ENCODE measurements at regions not wholly inside any gene's neighbourhood (a gene's known extent, or its start where the extent isn't known, plus 50 kb on each side); places are given as distances from the start of the nearest gene placed in this dataset.

DNA sequence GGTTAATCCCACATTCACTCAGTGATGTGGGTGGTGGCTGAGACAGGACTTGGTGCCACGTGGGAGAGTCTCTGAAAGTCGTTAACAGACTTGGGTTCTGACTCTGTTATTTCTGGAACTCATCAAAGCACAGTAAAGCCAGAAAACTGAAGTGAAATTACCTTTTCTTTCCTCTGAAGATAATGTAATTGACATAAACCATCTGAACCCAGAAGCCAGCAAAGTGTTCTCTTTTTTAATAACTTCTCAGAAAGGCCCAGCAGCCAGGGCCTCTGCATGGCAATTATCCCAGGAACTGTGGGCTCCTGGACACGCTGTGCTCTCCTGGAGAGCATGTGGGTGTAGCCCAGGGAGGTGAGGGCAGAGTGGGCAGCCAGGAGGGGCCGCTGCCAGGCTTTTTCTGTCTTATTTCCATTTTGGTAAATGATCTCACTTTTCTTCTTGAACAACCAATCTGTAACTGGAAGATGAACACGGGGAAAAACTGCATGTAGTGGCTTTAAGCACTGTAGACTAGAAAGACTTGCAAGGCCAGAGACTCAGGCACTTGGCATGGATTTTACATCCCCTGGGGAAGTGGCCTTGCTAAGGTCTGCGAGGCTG lies 444.1 kb upstream of the TMEM132C start (continued):
- TF ChIP-seq, protein P1, sequence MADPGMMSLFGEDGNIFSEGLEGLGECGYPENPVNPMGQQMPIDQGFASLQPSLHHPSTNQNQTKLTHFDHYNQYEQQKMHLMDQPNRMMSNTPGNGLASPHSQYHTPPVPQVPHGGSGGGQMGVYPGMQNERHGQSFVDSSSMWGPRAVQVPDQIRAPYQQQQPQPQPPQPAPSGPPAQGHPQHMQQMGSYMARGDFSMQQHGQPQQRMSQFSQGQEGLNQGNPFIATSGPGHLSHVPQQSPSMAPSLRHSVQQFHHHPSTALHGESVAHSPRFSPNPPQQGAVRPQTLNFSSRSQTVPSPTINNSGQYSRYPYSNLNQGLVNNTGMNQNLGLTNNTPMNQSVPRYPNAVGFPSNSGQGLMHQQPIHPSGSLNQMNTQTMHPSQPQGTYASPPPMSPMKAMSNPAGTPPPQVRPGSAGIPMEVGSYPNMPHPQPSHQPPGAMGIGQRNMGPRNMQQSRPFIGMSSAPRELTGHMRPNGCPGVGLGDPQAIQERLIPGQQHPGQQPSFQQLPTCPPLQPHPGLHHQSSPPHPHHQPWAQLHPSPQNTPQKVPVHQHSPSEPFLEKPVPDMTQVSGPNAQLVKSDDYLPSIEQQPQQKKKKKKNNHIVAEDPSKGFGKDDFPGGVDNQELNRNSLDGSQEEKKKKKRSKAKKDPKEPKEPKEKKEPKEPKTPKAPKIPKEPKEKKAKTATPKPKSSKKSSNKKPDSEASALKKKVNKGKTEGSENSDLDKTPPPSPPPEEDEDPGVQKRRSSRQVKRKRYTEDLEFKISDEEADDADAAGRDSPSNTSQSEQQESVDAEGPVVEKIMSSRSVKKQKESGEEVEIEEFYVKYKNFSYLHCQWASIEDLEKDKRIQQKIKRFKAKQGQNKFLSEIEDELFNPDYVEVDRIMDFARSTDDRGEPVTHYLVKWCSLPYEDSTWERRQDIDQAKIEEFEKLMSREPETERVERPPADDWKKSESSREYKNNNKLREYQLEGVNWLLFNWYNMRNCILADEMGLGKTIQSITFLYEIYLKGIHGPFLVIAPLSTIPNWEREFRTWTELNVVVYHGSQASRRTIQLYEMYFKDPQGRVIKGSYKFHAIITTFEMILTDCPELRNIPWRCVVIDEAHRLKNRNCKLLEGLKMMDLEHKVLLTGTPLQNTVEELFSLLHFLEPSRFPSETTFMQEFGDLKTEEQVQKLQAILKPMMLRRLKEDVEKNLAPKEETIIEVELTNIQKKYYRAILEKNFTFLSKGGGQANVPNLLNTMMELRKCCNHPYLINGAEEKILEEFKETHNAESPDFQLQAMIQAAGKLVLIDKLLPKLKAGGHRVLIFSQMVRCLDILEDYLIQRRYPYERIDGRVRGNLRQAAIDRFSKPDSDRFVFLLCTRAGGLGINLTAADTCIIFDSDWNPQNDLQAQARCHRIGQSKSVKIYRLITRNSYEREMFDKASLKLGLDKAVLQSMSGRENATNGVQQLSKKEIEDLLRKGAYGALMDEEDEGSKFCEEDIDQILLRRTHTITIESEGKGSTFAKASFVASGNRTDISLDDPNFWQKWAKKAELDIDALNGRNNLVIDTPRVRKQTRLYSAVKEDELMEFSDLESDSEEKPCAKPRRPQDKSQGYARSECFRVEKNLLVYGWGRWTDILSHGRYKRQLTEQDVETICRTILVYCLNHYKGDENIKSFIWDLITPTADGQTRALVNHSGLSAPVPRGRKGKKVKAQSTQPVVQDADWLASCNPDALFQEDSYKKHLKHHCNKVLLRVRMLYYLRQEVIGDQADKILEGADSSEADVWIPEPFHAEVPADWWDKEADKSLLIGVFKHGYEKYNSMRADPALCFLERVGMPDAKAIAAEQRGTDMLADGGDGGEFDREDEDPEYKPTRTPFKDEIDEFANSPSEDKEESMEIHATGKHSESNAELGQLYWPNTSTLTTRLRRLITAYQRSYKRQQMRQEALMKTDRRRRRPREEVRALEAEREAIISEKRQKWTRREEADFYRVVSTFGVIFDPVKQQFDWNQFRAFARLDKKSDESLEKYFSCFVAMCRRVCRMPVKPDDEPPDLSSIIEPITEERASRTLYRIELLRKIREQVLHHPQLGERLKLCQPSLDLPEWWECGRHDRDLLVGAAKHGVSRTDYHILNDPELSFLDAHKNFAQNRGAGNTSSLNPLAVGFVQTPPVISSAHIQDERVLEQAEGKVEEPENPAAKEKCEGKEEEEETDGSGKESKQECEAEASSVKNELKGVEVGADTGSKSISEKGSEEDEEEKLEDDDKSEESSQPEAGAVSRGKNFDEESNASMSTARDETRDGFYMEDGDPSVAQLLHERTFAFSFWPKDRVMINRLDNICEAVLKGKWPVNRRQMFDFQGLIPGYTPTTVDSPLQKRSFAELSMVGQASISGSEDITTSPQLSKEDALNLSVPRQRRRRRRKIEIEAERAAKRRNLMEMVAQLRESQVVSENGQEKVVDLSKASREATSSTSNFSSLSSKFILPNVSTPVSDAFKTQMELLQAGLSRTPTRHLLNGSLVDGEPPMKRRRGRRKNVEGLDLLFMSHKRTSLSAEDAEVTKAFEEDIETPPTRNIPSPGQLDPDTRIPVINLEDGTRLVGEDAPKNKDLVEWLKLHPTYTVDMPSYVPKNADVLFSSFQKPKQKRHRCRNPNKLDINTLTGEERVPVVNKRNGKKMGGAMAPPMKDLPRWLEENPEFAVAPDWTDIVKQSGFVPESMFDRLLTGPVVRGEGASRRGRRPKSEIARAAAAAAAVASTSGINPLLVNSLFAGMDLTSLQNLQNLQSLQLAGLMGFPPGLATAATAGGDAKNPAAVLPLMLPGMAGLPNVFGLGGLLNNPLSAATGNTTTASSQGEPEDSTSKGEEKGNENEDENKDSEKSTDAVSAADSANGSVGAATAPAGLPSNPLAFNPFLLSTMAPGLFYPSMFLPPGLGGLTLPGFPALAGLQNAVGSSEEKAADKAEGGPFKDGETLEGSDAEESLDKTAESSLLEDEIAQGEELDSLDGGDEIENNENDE (IDR thresholded peaks at IDR 0.05; ENCODE audit: insufficient replicate concordance, low read length): no peak
- TF ChIP-seq RBBP5 (IDR thresholded peaks at IDR 0.05; ENCODE audit: borderline replicate concordance, low read depth, low read length): no peak
- TF ChIP-seq CTCF (IDR thresholded peaks at IDR 0.05; ENCODE audit: control extremely low read depth in 1 of 3, insufficient read depth in 1 of 3, low read depth in 1 of 3, low read length in 3 of 3): no peak
